Subcutaneous abdominal adipose tissue (tissue), 5 donors: ENCODE measurements at regions not wholly inside any gene's neighbourhood (a gene's known extent, or its start where the extent isn't known, plus 50 kb on each side); places are given as distances from the start of the nearest gene placed in this dataset.

ENCODE experiments used
- H3K27ac ChIP-seq: one replicate; pipeline ENCODE4 v1.7.0; 2013; ENCODE audit warnings: low read depth, mild to moderate bottlenecking, inconsistent platforms, low read length, moderate library complexity
- H3K27me3 ChIP-seq, 5 donors: one replicate each; pipeline ENCODE4 v1.7.0; 2013; ENCODE audit warnings: low read length in 5 of 5, inconsistent platforms in 1 of 5; ENCODE audit not compliant: control insufficient read depth in 5 of 5, insufficient read depth in 4 of 5
- H3K36me3 ChIP-seq, 5 donors: one replicate each; pipeline ENCODE4 v1.7.0; 2013; ENCODE audit warnings: low read length in 5 of 5; ENCODE audit not compliant: control insufficient read depth in 5 of 5, insufficient read depth in 5 of 5
- H3K4me1 ChIP-seq, 5 donors: one replicate each; pipeline ENCODE4 v1.7.0; 2013; ENCODE audit warnings: low read length in 5 of 5, mild to moderate bottlenecking in 3 of 5, moderate library complexity in 1 of 5; ENCODE audit not compliant: control insufficient read depth in 5 of 5, insufficient read depth in 5 of 5
- H3K4me3 ChIP-seq, 5 donors: one replicate each; pipeline ENCODE4 v1.7.0; 2013; ENCODE audit warnings: low read length in 5 of 5, low read depth in 1 of 5
- H3K9ac ChIP-seq, 5 donors: one replicate each; pipeline ENCODE4 v1.7.0; 2013; ENCODE audit warnings: low read length in 5 of 5, mild to moderate bottlenecking in 4 of 5, moderate library complexity in 3 of 5
- H3K9me3 ChIP-seq, 5 donors: one replicate each; pipeline ENCODE4 v1.7.0; 2013; ENCODE audit warnings: low read length in 5 of 5; ENCODE audit not compliant: control insufficient read depth in 5 of 5
- donor health status: healthy.
- donor health status: healthy.
- donor health status: healthy.
- donor health status: healthy.
- donor health status: healthy.

GRCh38 chr2:38191516-38191915, 115.6 kb upstream of the CYP1B1 start:
- no peak overlapping the region for H3K4me3 ChIP-seq
- no peak overlapping the region for H3K9ac ChIP-seq
- H3K27ac ChIP-seq: no peak overlapping the region
- no peaks in the 10 kb centered on the region for H3K27me3 ChIP-seq
- H3K9me3 ChIP-seq: no peaks in the 10 kb centered on the region
- peaks cover 0 to 10% (median 6%) of the 10 kb centered on the region in 5 donors for H3K4me1 ChIP-seq
- H3K36me3 ChIP-seq: no peaks in the 10 kb centered on the region

DNA sequence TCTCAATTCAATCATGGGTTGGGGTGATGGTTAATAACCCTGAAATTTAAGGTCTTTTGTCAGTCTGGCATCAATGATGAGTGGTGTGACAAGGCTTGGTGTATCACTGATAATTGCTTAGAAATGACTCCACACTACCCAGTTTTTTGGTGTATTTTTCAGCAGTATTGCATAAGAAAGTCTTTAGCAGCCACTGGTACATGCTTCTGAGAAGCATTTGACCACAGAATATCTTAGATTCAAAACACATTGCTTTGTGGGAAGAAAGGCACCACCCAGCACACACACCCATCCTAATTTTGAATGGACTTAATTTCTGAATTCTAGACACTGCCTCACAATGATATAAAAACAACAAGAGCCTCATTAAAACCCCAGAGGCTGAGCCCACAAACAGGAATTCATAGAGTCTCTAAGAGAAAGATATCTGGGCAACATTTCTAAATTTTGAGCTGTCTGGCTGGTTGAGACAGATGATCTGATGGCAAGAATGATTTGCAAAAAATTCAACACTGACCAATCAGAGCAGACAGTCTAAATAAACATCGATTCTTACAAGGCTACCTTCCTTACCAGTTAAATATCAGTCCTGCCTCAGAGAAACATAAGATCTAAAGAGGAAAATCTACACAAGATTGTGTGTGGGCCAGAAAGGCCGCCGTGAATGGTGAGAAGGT, 114.7 kb upstream of the CYP1B1 start:
- H3K4me1 ChIP-seq: peaks cover 0 to 10% (median 6%) of the 10 kb centered on the region in 5 donors
- H3K9me3 ChIP-seq: no peaks in the 10 kb centered on the region
- no peak overlapping the region for H3K4me3 ChIP-seq
- no peak overlapping the region for H3K9ac ChIP-seq
- no peaks in the 10 kb centered on the region for H3K27me3 ChIP-seq
- H3K27ac ChIP-seq: no peak overlapping the region
- H3K36me3 ChIP-seq: no peaks in the 10 kb centered on the region

GRCh38 chr2:38187541-38188011, 111.6 kb upstream of the CYP1B1 start:
- Histone ChIP-seq H3K27me3 (no peaks in the 10 kb centered on the region), H3K9me3 (no peaks in the 10 kb centered on the region), H3K36me3 (no peaks in the 10 kb centered on the region), H3K27ac (peak overlapping the region; percentile 59), H3K4me1 (peaks cover 0 to 14% (median 6%) of the 10 kb centered on the region in 5 donors), H3K4me3 (no peak overlapping the region), H3K9ac (no peak overlapping the region)

- Histone ChIP-seq H3K27me3 (no peaks in the 10 kb centered on the region), H3K4me1 (peaks cover 4 to 29% (median 14%) of the 10 kb centered on the region in 5 donors), H3K36me3 (no peaks in the 10 kb centered on the region), H3K9me3 (no peaks in the 10 kb centered on the region), H3K27ac (peak overlapping the region; percentile 52), H3K9ac (no peak overlapping the region), H3K4me3 (no peak overlapping the region)
These were observed 109.1 kb upstream of the CYP1B1 start for GRCh38 chr2:38185012-38185491.

DNA sequence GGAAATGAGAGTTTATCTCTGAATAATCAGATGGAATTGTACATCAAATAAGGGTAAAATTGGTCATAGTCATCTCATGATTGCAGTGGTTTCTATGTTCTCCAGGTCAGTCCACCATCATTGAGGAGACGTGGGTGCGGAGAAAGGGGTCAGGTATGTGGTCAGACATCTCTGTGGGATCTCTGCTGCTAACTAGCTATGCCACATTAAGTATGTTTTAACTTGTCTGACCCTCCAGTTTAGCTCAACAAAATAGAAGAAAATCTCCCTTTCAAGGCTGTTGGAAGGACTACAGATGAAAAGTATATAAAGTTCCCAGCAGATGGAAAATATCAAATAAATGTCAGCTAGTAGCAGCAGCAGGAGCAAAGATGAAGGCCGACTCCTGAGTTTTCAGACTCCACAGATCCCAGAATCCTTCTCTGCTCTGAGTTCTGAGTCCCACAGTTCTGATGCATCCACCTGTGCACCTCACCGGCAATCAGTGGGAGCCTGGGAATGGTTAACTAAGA, 106.6 kb upstream of the CYP1B1 start:
- H3K9ac ChIP-seq: no peak overlapping the region
- H3K9me3 ChIP-seq: no peaks in the 10 kb centered on the region
- no peak overlapping the region for H3K4me3 ChIP-seq
- no peaks in the 10 kb centered on the region for H3K27me3 ChIP-seq
- no peak overlapping the region for H3K27ac ChIP-seq
- no peaks in the 10 kb centered on the region for H3K36me3 ChIP-seq
- H3K4me1 ChIP-seq: peaks cover 1 to 44% (median 27%) of the 10 kb centered on the region in 5 donors

DNA sequence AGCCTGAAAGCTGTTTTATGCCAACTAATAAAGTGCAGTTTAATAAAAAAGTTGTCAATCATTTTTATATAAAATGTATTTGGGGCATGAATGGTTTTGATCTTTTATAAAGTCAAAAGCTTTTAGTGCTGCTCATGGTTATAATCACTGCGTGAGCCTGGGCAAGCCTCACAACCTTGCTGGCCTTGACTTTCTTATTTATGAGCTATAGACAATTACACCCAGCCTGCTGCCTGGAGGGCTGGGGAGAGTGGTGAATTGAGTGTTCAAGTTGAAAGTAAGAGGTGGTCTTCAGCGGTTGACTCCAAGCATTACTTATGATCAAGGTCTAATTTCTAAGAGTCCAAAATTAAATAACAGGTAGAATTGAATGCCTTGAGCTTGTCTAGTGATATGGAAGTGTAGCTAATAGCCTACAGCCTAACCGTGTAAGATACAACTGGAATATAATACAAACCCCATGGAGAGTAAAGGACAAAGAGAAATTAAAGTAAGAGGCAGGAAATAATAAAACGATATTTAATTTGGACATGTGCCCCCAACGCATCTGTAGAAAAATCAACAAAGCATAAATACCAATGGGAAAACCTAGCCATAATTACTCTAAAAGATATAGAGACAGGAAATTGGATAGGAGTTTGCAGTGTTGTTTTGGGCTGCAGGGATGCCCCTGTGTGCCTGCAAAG, 106.0 kb upstream of the CYP1B1 start:
- no peak overlapping the region for H3K9ac ChIP-seq
- H3K4me3 ChIP-seq: no peak overlapping the region
- peaks cover 0 to 48% (median 30%) of the 10 kb centered on the region in 5 donors for H3K4me1 ChIP-seq
- H3K36me3 ChIP-seq: no peaks in the 10 kb centered on the region
- H3K27ac ChIP-seq: no peak overlapping the region
- H3K27me3 ChIP-seq: no peaks in the 10 kb centered on the region
- H3K9me3 ChIP-seq: no peaks in the 10 kb centered on the region

DNA sequence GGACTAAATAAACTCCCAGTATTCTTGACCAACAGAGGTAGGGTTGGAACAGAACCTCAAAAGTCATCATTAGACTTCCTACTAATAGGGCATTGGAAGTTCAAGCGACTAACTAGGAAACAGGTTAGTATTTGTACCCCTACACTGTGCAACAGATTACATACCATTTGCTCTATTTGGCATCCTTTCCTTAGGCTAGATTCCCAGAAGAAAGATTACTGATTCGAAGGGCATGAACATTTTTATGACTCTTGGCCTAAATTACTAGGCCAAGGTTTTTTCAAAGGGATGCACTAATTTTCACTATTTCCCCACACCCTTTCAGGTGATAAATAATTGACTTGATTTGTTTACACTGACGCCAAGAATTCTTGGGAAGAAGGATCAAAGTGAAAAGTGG, 104.8 kb upstream of the CYP1B1 start:
- no peak overlapping the region for H3K27ac ChIP-seq
- H3K9me3 ChIP-seq: no peaks in the 10 kb centered on the region

GRCh38 chr2:38178556-38179419, 102.8 kb upstream of the CYP1B1 start:
- H3K36me3 ChIP-seq: no peaks in the 10 kb centered on the region
- H3K9ac ChIP-seq: peak overlapping the region in 2 of 5 donors; percentile 1 to 10
- peak overlapping the region; percentile 71 for H3K27ac ChIP-seq

More for the DNA sequence above, 104.8 kb upstream of the CYP1B1 start:
- no peak overlapping the region for H3K4me3 ChIP-seq
- H3K27me3 ChIP-seq: no peaks in the 10 kb centered on the region
- H3K4me1 ChIP-seq: peaks cover 0 to 57% (median 35%) of the 10 kb centered on the region in 5 donors
- H3K9ac ChIP-seq: no peak overlapping the region
- H3K36me3 ChIP-seq: no peaks in the 10 kb centered on the region

GRCh38 chr2:38178119-38178518, 102.2 kb upstream of the CYP1B1 start:
- Histone ChIP-seq H3K4me3 (no peak overlapping the region), H3K9ac (peak overlapping the region in 2 of 5 donors; percentile 2 to 10), H3K27me3 (no peaks in the 10 kb centered on the region), H3K4me1 (peaks cover 0 to 64% (median 47%) of the 10 kb centered on the region in 5 donors), H3K27ac (peak overlapping the region; percentile 71), H3K36me3 (no peaks in the 10 kb centered on the region), H3K9me3 (no peaks in the 10 kb centered on the region)

More at GRCh38 chr2:38178556-38179419, 102.8 kb upstream of the CYP1B1 start:
- no peaks in the 10 kb centered on the region for H3K27me3 ChIP-seq
- no peaks in the 10 kb centered on the region for H3K9me3 ChIP-seq
- peak overlapping the region in 1 of 5 donors; percentile 3 for H3K4me3 ChIP-seq
- peaks cover 0 to 64% (median 47%) of the 10 kb centered on the region in 5 donors for H3K4me1 ChIP-seq
